SK-N-SH treated with all-trans-retinoic acid at 6 μM for 48 hours (cell line): ENCODE measurements at regions not wholly inside any gene's neighbourhood (a gene's known extent, or its start where the extent isn't known, plus 50 kb on each side); places are given as distances from the start of the nearest gene placed in this dataset.

Source experiments
- ATAC-seq: fragments of 200-7000 bp; cut with Tn5 transposase; 3 replicates; pipeline ENCODE4 v1.9.1; 2020; ENCODE audit warnings: mild to moderate bottlenecking, moderate library complexity
- BACH2 ChIP-seq: fragments of 250-450 bp; sonication (Bioruptor Pico); IDR thresholded peaks from 2 replicates; pipeline ENCODE4 v1.9.0; 2021; ENCODE audit warnings: mild to moderate bottlenecking, borderline replicate concordance
- CREB5 ChIP-seq: fragments of 250-450 bp; sonication (Bioruptor Pico); IDR thresholded peaks from 2 replicates; pipeline ENCODE4 v1.5.1; 2020; ENCODE audit warnings: low read depth, mild to moderate bottlenecking, moderate library complexity
- CSDC2 ChIP-seq: fragments of 250-450 bp; sonication (Bioruptor Pico); IDR thresholded peaks from 2 replicates; pipeline ENCODE4 v1.5.0; 2020; ENCODE audit warnings: mild to moderate bottlenecking, moderate library complexity
- CSRNP3 ChIP-seq: fragments of 250-450 bp; sonication (Bioruptor Pico); IDR thresholded peaks from 2 replicates; pipeline ENCODE4 v1.5.1; 2021; ENCODE audit warnings: mild to moderate bottlenecking, moderate library complexity
- ESRRG ChIP-seq: fragments of 250-450 bp; sonication (Bioruptor Pico); IDR thresholded peaks from 2 replicates; pipeline ENCODE4 v1.6.1; 2021; ENCODE audit warnings: mild to moderate bottlenecking
- GLIS3 ChIP-seq: fragments of 250-450 bp; sonication (Bioruptor Pico); IDR thresholded peaks from 2 replicates; pipeline ENCODE4 v1.5.0; 2020; ENCODE audit warnings: mild to moderate bottlenecking, moderate library complexity
- ISL1 ChIP-seq: fragments of 250-450 bp; sonication (Bioruptor Pico); IDR thresholded peaks from 2 replicates; pipeline ENCODE4 v2.1.2; 2022; ENCODE audit warnings: mild to moderate bottlenecking, moderate library complexity
- PATZ1 ChIP-seq: fragments of 250-450 bp; sonication (Bioruptor Pico); IDR thresholded peaks from 2 replicates; pipeline ENCODE4 v1.8.0; 2020; ENCODE audit warnings: mild to moderate bottlenecking, moderate library complexity, borderline replicate concordance
- PPARA ChIP-seq: fragments of 250-450 bp; sonication (Bioruptor Pico); IDR thresholded peaks from 2 replicates; pipeline ENCODE4 v1.5.0; 2020; ENCODE audit warnings: mild to moderate bottlenecking, borderline replicate concordance
- RARB ChIP-seq: fragments of 250-450 bp; sonication (Bioruptor Pico); IDR thresholded peaks from 2 replicates; pipeline ENCODE4 v1.8.0; 2021; ENCODE audit warnings: mild to moderate bottlenecking, moderate library complexity
- SNAI2 ChIP-seq: fragments of 250-450 bp; sonication (Bioruptor Pico); IDR thresholded peaks from 2 replicates; pipeline ENCODE4 v1.5.0; 2020; ENCODE audit warnings: mild to moderate bottlenecking, moderate library complexity
- TCF4 ChIP-seq: fragments of 250-450 bp; sonication (Bioruptor Pico); IDR thresholded peaks from 2 replicates; pipeline ENCODE4 v1.8.0; 2021; ENCODE audit warnings: mild to moderate bottlenecking, moderate library complexity, borderline replicate concordance
- TOX ChIP-seq: fragments of 250-450 bp; sonication (Bioruptor Pico); IDR thresholded peaks from 2 replicates; pipeline ENCODE4 v1.8.0; 2021; ENCODE audit warnings: mild to moderate bottlenecking, moderate library complexity, borderline replicate concordance
- TSHZ2 ChIP-seq: fragments of 250-450 bp; sonication (Bioruptor Pico); IDR thresholded peaks from 2 replicates; pipeline ENCODE4 v1.5.0; 2020; ENCODE audit warnings: mild to moderate bottlenecking, moderate library complexity
- ZC3H10 ChIP-seq: fragments of 250-450 bp; sonication (Bioruptor Pico); IDR thresholded peaks from 2 replicates; pipeline ENCODE4 v1.5.1; 2021; ENCODE audit warnings: mild to moderate bottlenecking, moderate library complexity
- ZFP3 ChIP-seq: fragments of 250-450 bp; sonication (Bioruptor Pico); IDR thresholded peaks from 2 replicates; pipeline ENCODE4 v1.5.0; 2020; ENCODE audit warnings: mild to moderate bottlenecking, moderate library complexity
- ZNF565 ChIP-seq: fragments of 450-650 bp; formaldehyde crosslinking; conservative IDR thresholded peaks from 2 replicates; pipeline ENCODE4 v1.5.0; 2020; ENCODE audit warnings: low read depth, mild to moderate bottlenecking, moderate library complexity
- ZNF70 ChIP-seq: fragments of 450-650 bp; formaldehyde crosslinking; IDR thresholded peaks from 2 replicates; pipeline ENCODE4 v1.5.0; 2020; ENCODE audit warnings: mild to moderate bottlenecking, moderate library complexity
- ZNF8 ChIP-seq: fragments of 450-650 bp; formaldehyde crosslinking; IDR thresholded peaks from 2 replicates; pipeline ENCODE4 v1.5.0; 2020; ENCODE audit warnings: mild to moderate bottlenecking, moderate library complexity

GRCh38 chr6:16078064-16078463 lies 50.8 kb upstream of the MYLIP start:
- no peak for ATAC-seq
- TF ChIP-seq CREB5 (CRISPR knock-in tag) = no peak
- TF ChIP-seq RARB (CRISPR knock-in tag) = no peak
- TF ChIP-seq CSDC2 (CRISPR knock-in tag) = no peak
- no peak for TF ChIP-seq ZC3H10 (CRISPR knock-in tag)
- TF ChIP-seq BACH2 (CRISPR knock-in tag) = no peak
- TF ChIP-seq TSHZ2 = no peak
- TF ChIP-seq TCF4 = no peak
- TF ChIP-seq PPARA (CRISPR knock-in tag) = no peak
- no peak for TF ChIP-seq ZFP3 (CRISPR knock-in tag)
- TF ChIP-seq SNAI2 (CRISPR knock-in tag) = no peak
- no peak for TF ChIP-seq PATZ1 (CRISPR knock-in tag)
- TF ChIP-seq TOX (CRISPR knock-in tag) = no peak

GRCh38 chr6:16069671-16070070 lies 59.2 kb upstream of the MYLIP start:
- ATAC-seq = no peak
- TF ChIP-seq ESRRG = no peak
- TF ChIP-seq ZNF8 (CRISPR knock-in tag) = no peak
- no peak for TF ChIP-seq TOX (CRISPR knock-in tag)
- no peak for TF ChIP-seq TCF4
- TF ChIP-seq ZFP3 (CRISPR knock-in tag) = no peak
- no peak for TF ChIP-seq CSDC2 (CRISPR knock-in tag)
- TF ChIP-seq RARB (CRISPR knock-in tag) = no peak
- TF ChIP-seq ZNF70 (CRISPR knock-in tag) = no peak
- no peak for TF ChIP-seq ZNF565 (CRISPR knock-in tag)
- no peak for TF ChIP-seq SNAI2 (CRISPR knock-in tag)
- no peak for TF ChIP-seq CSRNP3
- no peak for TF ChIP-seq PATZ1 (CRISPR knock-in tag)

GRCh38 chr6:16069222-16069621 lies 59.7 kb upstream of the MYLIP start:
- no peak for ATAC-seq
- TF ChIP-seq CREB5 (CRISPR knock-in tag) = no peak
- no peak for TF ChIP-seq PPARA (CRISPR knock-in tag)
- TF ChIP-seq ISL1 (CRISPR knock-in tag) = no peak
- TF ChIP-seq CSDC2 (CRISPR knock-in tag) = no peak
- TF ChIP-seq TSHZ2 = no peak
- no peak for TF ChIP-seq BACH2 (CRISPR knock-in tag)
- no peak for TF ChIP-seq RARB (CRISPR knock-in tag)
- TF ChIP-seq CSRNP3 = no peak
- no peak for TF ChIP-seq TOX (CRISPR knock-in tag)
- TF ChIP-seq ESRRG = no peak
- TF ChIP-seq GLIS3 (CRISPR knock-in tag) = no peak
